Right lobe of liver (tissue), 6 donors: ENCODE measurements at regions not wholly inside any gene's neighbourhood (a gene's known extent, or its start where the extent isn't known, plus 50 kb on each side); places are given as distances from the start of the nearest gene placed in this dataset.

Source experiments
- ATAC-seq, 4 donors: fragments of 200-7000 bp; cut with Tn5 transposase; one replicate each; pipeline ENCODE4 v1.9.1; 2020; ENCODE audit warnings: mild to moderate bottlenecking in 4 of 4, moderate library complexity in 4 of 4
- DNase-seq, 3 donors: peaks; one replicate each; pipeline ENCODE4 v3.0.0-alpha.2; 2020
- H3K27ac ChIP-seq, 3 donors: fragments of 200-600 bp; one replicate each; pipeline ENCODE4 v1.8.0; 2022
- H3K27me3 ChIP-seq, 2 donors: fragments of 200-600 bp; one replicate each; pipeline ENCODE4 v1.8.0; 2022
- H3K36me3 ChIP-seq, 4 donors: fragments of 200-600 bp; sonication (generic) in 1 of 4; one replicate each; pipeline versions ENCODE4 v1.5.1 to v1.8.0; 2017 to 2022; ENCODE audit warnings: control low read depth in 1 of 4
- H3K4me1 ChIP-seq, 4 donors: fragments of 200-600 bp; sonication (generic) in 1 of 4; one replicate each; pipeline versions ENCODE4 v1.5.1 to v1.8.0; 2017 to 2022; ENCODE audit warnings: control low read depth in 1 of 4
- H3K4me3 ChIP-seq, 3 donors: fragments of 200-600 bp; one replicate each; pipeline ENCODE4 v1.8.0; 2022
- H3K9me3 ChIP-seq, 4 donors: fragments of 200-600 bp; sonication (generic) in 1 of 4; one replicate each; pipeline versions ENCODE4 v1.5.1 to v1.8.0; 2017 to 2022; ENCODE audit warnings: control low read depth in 1 of 4
- CTCF ChIP-seq, 4 donors: fragments of 200-600 bp in 3 of 4; fragments of 450-650 bp in 1 of 4; IDR thresholded peaks; one replicate each; pipeline versions ENCODE4 v1.5.1 to v1.8.0; 2016 to 2022; ENCODE audit warnings: antibody characterized with exemption in 4 of 4, mild to moderate bottlenecking in 2 of 4
- POLR2A ChIP-seq: fragments of 450-650 bp; IDR thresholded peaks from one replicate; pipeline ENCODE4 v1.6.1; 2017; ENCODE audit warnings: antibody characterized with exemption, mild to moderate bottlenecking
- WGBS: methylation state at CpG from one replicate; pipeline ENCODE4 v1.1.6; 2018; ENCODE audit warnings: low coverage, low lambda C conversion rate; ENCODE audit not compliant: insufficient coverage; ENCODE audit errors: missing lambda C conversion rate; 5-methylcytosine and 5-hydroxymethylcytosine counted together
- intact Hi-C, 2 donors: fragments of 100-400 bp; cut with DNase I; formaldehyde crosslinking; loops; one replicate each; pipeline versions ENCODE4 v1.11.2 to v1.14.1; 2022
- donor health status: DM: no; HTN: yes; CAD: no.
- donor health status: DM: no; HTN: no; CAD: no.
- donor health status: DM: no; HTN: no; CAD: no.
- donor health status: DM: no; HTN: yes; CAD: no.
- donor health status: DM: no; HTN: yes; CAD: no.

GRCh38 chr7:13724191-13724976 lies 265.1 kb downstream of the ETV1 start:
- no peaks in the 10 kb centered on the region for H3K36me3 ChIP-seq
- DNase-seq (no peak), ATAC-seq (no peak)
- H3K4me1 ChIP-seq = no peaks in the 10 kb centered on the region
- WGBS = 70% methylated on average over 8 of the region's 8 CpGs
- no peak overlapping the region for H3K27ac ChIP-seq
- no peaks in the 10 kb centered on the region for H3K9me3 ChIP-seq
- intact Hi-C loops = no loop called here
- TF ChIP-seq CTCF (IDR thresholded peaks at IDR 0.05) (no peak), POLR2A (no peak)
- H3K4me3 ChIP-seq = no peak overlapping the region
- no peaks in the 10 kb centered on the region for H3K27me3 ChIP-seq

GRCh38 chr7:13724977-13725566 lies 264.4 kb downstream of the ETV1 start:
- no peak overlapping the region for H3K27ac ChIP-seq
- WGBS = 39% methylated on average over 6 of the region's 6 CpGs
- H3K36me3 ChIP-seq = no peaks in the 10 kb centered on the region
- H3K27me3 ChIP-seq = no peaks in the 10 kb centered on the region
- intact Hi-C loops = no loop called here
- no peak for TF ChIP-seq CTCF (IDR thresholded peaks at IDR 0.05)
- no peak for TF ChIP-seq POLR2A
- H3K9me3 ChIP-seq = no peaks in the 10 kb centered on the region
- H3K4me3 ChIP-seq = no peak overlapping the region
- DNase-seq (no peak), ATAC-seq (no peak)
- no peaks in the 10 kb centered on the region for H3K4me1 ChIP-seq

DNA sequence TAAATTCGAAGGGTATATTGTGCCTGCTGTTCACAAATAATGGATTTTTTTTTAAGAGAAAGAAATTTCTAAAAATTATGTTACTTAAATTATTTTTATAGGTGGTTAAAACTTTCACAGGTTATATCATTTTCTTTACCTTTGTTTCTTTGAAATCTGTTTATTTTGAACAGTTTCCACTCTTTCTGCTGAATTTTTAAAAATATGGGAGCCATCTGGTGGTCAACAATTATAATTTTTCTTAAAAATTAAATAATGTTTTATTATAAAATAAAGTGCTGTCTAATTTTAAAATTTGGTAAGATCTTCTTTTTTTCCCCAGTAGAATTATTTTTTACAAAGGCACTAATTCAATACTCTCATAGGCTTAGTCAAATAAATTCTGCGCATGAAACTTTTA lies 263.9 kb downstream of the ETV1 start:
- intact Hi-C loops = no loop called here
- no peaks in the 10 kb centered on the region for H3K36me3 ChIP-seq
- 61% methylated on average over 2 of the region's 2 CpGs for WGBS
- TF ChIP-seq POLR2A (no peak), CTCF (IDR thresholded peaks at IDR 0.05) (peak in 1 of 4 donors; percentile 4)
- H3K4me3 ChIP-seq = no peak overlapping the region
- H3K27ac ChIP-seq = no peak overlapping the region
- ATAC-seq = no peak
- H3K27me3 ChIP-seq = no peaks in the 10 kb centered on the region
- H3K4me1 ChIP-seq = no peaks in the 10 kb centered on the region
- DNase-seq = no peak
- H3K9me3 ChIP-seq = no peaks in the 10 kb centered on the region

- Histone ChIP-seq H3K4me1 (no peaks in the 10 kb centered on the region), H3K4me3 (no peak overlapping the region), H3K36me3 (no peaks in the 10 kb centered on the region), H3K27me3 (no peaks in the 10 kb centered on the region), H3K9me3 (no peaks in the 10 kb centered on the region), H3K27ac (no peak overlapping the region)
- DNase-seq (no peak), ATAC-seq (no peak)
- TF ChIP-seq POLR2A (no peak), CTCF (IDR thresholded peaks at IDR 0.05) (no peak)
- WGBS = 50% methylated on average over 2 of the region's 2 CpGs
- intact Hi-C loops = no loop called here
Observed at GRCh38 chr7:13727279-13727678, 262.2 kb downstream of the ETV1 start.
